Stimulated activated CD4-positive, alpha-beta T cell treated with anti-CD3 and anti-CD28 coated beads, TNF-alpha, amount 100 ng/mL, for 1 hour (primary cell): ENCODE measurements at regions not wholly inside any gene's neighbourhood (a gene's known extent, or its start where the extent isn't known, plus 50 kb on each side); places are given as distances from the start of the nearest gene placed in this dataset.

Experiments
- DNase-seq, 3 donors: peaks; one replicate each; pipeline ENCODE4 v3.0.0-alpha.2; 2020; ENCODE audit warnings: low read depth in 3 of 3, low spot score in 1 of 3

GRCh38 chr5:7012057-7012456, 298.8 kb downstream of the TENT4A start:
- no peak for DNase-seq

DNA sequence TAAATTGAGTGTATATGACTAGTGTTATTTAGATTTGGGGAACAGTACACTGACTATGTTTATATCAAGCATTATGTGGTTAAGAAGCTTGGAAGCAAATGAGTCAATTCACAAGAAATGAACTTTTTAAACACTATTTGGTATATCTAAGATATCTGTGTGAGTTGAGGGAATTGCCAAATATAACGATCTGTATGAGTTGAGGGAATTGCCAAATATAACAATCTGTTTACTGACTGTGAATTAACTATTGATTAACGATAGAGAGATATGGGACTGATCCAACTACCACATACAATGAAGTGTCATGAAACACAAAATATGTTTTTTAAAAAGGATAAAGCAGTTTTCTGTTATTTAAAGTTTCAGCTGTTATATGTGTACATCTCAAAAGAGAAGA, 301.4 kb downstream of the TENT4A start:
- DNase-seq: no peak

DNA sequence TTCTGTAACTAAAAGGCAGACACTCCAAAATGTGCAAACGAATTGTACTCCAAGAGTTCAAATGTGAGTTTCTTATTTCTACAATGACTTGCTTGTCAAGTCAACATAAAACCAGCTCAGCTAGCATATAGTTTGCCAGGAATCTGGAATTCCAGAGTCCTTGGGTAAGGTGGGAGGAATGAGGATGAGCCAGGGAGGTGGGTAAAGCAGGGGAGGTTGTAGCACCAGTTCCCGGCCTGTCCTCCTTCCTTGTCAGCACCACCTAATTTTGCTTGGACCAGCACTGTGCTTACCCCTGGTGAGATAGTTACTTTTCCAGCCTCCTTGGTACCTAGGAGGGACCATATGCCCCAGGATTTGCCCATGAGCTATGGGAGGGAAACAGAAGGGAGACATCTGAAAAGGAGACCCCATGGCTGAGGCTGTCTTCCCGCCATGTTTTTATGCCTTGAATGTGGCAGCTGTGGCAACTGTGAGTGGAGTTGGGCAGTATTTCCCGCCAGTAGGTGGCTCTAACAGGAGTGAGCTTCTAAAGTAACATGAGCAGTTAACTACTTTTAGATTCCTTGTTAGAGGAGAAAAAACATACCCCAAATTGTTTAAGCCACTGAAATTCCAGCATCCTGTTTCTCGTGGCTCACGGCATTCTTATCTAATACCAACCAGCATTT, 302.5 kb downstream of the TENT4A start:
- no peak for DNase-seq

- DNase-seq: no peak
These were observed 303.9 kb downstream of the TENT4A start for GRCh38 chr5:7016999-7017747.

DNA sequence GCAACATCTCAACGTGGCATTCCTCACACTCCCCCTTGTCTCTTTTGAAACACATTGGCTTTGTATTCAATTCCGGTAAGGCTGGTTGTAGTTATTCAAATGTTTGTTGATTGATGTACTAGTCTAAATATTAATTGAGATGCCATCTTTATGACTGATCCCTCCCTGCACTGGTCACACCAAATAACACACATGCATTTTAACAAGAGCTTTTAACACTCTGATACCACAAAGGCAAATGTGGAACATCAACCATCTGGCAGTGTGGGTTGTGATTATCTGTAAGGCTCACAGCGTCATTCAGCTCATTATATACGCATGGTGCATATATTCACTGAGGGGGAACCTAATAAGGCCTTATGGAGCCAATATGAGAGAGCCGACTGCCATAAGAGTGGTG, 305.0 kb downstream of the TENT4A start:
- no peak for DNase-seq

DNA sequence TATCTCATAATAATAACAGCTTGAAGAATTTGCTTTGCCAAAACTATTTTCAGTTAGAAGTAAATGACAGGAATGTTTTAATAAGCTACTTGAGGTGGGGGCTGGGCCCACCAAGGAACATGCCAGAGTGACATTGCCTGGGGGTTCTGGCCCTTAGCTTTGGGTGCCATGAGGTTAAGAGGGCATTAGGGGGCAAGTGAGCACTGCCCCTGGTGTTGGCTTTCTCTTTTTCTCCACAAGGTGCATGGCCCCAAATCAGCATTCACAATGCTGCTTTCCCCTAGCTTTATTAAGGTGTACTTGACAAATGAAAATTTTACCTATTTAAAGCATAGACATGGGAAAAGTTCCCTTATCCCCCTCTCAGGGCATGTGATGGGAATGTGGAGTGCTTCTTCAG, 305.4 kb downstream of the TENT4A start:
- DNase-seq: no peak

- no peak for DNase-seq
These were observed 323.1 kb downstream of the TENT4A start for GRCh38 chr5:7036192-7036835.

- DNase-seq: no peak
These were observed 325.8 kb downstream of the TENT4A start for GRCh38 chr5:7039074-7039473.

- DNase-seq: no peak
These were observed 326.9 kb downstream of the TENT4A start for GRCh38 chr5:7040111-7040510.

DNA sequence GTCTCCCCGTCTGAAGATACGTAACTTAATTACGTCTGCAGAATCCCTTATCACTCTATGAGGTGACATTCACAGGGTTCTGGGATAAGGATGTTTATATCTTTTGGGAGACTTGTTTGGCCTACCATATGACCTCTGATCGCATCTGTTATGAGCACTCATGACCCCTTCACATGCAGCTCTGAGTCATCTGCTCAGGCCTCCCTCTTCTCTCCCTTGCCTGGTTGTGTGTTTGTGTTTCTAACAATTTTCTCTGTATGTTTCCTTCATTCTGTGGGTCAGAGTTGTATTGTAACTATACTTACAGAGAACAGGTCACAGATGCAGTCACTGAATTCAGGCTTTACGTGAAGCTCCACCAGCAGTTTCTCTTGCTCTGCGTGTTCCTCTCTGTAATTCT, 330.6 kb downstream of the TENT4A start:
- no peak for DNase-seq

GRCh38 chr5:7047511-7048261, 334.5 kb downstream of the TENT4A start:
- DNase-seq: no peak

DNA sequence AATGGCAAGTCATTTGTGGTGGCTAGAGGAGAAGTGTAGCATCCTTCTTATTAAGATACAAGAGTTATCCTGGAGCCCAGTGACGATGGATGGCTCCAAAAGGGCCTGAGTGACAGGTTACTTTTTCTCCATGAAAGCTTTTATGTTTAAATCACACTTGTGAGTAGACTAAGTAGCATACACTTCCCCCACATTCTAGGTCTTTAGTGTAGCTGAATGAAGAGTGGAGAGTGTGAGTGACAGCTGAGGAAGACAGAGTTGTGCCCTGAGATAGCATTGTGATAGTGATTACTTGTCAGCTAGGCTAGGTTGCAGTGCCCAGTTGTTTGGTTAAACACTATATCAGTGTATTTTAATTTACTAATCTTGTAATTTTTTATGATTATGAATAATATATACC, 337.8 kb downstream of the TENT4A start:
- no peak for DNase-seq

GRCh38 chr5:7053125-7053524, 339.9 kb downstream of the TENT4A start:
- no peak for DNase-seq

GRCh38 chr5:7053528-7054209, 340.4 kb downstream of the TENT4A start:
- no peak for DNase-seq

DNA sequence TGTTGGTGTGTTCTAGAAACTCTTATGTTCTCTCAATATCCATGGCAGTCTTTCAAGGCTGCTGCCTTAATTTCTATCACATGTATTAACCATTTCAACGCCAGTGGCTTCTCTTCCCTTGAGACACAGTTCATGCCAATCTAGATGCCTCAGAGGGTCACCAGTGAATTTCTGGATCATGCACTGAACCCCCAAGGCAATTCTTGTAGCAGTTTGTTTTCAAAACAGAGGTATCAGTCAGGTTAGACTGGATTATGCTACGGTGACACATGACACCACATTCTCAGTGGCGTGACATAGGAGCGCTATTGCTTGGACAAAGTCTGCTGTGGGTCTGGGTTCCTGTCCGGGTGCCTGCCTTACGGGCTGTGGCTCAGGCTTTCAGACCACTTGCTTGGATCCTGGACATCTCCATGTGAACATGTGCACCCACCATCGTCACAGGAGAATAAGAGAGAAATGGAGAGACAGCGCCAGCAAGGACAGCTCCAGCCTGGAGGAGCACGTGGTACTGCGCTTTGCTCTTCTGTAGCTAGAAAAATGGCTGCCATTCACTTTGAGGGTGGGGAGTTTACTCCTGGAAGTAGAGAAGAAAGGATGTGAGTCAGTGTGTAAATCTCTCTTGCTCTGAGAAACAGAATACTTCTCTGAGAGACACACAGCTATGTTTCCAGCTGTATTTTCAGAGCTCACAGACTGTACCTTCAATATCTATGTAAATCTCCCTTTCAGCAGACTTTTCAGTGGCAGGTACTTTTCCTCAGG, 329.3 kb upstream of the ADCY2 start:
- no peak for DNase-seq

DNA sequence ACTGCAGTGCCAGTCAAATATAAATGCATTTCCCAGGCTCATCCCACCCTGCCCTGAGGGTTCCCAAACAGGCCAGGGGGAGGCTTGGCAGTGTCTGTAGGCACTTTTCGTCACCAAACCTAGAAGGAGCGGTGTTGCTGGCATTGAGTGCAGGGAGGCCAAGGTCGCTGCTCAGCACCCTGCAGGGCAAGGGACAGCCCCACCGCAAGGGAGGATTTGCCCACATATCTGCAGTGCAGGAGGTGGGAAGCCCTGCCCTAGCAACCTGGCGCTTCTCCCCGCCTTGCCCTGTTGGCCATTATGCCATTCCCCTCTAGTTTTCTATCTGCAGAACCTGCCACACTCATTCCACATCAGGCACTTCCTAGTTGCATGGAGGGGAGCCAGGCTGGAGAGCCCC, 327.8 kb upstream of the ADCY2 start:
- DNase-seq: no peak

GRCh38 chr5:7068899-7069298, 327.0 kb upstream of the ADCY2 start:
- no peak for DNase-seq

- no peak for DNase-seq
These were observed 323.8 kb upstream of the ADCY2 start for GRCh38 chr5:7072188-7072587.

GRCh38 chr5:7073666-7074065, 322.3 kb upstream of the ADCY2 start:
- no peak for DNase-seq

DNA sequence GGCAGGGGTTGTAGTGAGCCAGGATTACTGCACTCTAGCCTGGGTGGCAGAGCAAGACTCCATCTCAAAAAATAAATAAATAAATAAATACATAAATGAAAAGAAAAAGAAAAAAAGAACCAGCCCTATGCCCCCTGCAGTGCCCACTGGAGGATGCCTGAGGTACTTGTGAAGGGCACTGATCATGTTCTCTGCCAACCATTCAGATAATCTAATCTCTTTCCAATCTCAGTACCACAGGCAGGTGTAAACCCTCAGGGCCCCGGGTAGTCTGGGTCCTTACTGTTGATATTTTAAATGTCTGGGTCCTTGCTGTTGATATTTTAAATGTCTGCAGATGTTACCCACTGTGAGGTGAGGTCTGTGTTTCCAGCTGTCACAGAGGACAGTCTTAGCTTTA, 321.8 kb upstream of the ADCY2 start:
- DNase-seq: no peak
